ENCODE measurements at regions not wholly inside any gene's neighbourhood (a gene's known extent, or its start where the extent isn't known, plus 50 kb on each side); places are given as distances from the start of the nearest gene placed in this dataset.

DNA sequence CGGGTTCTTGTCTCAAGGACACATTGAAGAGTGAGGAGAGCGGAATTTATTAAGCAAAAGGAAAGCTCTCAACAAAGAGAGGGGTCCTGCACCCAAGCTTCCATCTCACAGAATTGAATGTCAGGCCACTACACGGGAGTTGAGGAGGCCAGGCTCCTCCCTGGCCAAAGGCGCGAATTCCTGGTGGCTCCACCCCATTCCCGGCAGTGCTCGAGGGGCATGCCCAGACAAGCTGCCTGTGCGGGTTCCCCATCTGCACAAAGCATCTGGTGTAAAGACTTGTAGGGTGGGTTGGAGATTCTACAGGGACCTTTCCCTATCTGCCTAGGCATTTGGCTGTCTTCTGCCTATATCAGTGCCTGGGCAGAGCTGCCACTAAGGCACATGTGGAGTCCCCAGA lies 648.5 kb upstream of the PKN2 start (continued):
- TF ChIP-seq, protein P1, sequence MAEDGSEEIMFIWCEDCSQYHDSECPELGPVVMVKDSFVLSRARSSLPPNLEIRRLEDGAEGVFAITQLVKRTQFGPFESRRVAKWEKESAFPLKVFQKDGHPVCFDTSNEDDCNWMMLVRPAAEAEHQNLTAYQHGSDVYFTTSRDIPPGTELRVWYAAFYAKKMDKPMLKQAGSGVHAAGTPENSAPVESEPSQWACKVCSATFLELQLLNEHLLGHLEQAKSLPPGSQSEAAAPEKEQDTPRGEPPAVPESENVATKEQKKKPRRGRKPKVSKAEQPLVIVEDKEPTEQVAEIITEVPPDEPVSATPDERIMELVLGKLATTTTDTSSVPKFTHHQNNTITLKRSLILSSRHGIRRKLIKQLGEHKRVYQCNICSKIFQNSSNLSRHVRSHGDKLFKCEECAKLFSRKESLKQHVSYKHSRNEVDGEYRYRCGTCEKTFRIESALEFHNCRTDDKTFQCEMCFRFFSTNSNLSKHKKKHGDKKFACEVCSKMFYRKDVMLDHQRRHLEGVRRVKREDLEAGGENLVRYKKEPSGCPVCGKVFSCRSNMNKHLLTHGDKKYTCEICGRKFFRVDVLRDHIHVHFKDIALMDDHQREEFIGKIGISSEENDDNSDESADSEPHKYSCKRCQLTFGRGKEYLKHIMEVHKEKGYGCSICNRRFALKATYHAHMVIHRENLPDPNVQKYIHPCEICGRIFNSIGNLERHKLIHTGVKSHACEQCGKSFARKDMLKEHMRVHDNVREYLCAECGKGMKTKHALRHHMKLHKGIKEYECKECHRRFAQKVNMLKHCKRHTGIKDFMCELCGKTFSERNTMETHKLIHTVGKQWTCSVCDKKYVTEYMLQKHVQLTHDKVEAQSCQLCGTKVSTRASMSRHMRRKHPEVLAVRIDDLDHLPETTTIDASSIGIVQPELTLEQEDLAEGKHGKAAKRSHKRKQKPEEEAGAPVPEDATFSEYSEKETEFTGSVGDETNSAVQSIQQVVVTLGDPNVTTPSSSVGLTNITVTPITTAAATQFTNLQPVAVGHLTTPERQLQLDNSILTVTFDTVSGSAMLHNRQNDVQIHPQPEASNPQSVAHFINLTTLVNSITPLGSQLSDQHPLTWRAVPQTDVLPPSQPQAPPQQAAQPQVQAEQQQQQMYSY (CRISPR knock-in tag; IDR thresholded peaks at IDR 0.05), result no peak
- TF ChIP-seq, protein P2, sequence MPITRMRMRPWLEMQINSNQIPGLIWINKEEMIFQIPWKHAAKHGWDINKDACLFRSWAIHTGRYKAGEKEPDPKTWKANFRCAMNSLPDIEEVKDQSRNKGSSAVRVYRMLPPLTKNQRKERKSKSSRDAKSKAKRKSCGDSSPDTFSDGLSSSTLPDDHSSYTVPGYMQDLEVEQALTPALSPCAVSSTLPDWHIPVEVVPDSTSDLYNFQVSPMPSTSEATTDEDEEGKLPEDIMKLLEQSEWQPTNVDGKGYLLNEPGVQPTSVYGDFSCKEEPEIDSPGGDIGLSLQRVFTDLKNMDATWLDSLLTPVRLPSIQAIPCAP (CRISPR knock-in tag; IDR thresholded peaks at IDR 0.05), result no peak
- TF ChIP-seq, protein P3, sequence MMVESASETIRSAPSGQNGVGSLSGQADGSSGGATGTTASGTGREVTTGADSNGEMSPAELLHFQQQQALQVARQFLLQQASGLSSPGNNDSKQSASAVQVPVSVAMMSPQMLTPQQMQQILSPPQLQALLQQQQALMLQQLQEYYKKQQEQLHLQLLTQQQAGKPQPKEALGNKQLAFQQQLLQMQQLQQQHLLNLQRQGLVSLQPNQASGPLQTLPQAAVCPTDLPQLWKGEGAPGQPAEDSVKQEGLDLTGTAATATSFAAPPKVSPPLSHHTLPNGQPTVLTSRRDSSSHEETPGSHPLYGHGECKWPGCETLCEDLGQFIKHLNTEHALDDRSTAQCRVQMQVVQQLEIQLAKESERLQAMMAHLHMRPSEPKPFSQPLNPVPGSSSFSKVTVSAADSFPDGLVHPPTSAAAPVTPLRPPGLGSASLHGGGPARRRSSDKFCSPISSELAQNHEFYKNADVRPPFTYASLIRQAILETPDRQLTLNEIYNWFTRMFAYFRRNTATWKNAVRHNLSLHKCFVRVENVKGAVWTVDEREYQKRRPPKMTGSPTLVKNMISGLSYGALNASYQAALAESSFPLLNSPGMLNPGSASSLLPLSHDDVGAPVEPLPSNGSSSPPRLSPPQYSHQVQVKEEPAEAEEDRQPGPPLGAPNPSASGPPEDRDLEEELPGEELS (CRISPR knock-in tag; IDR thresholded peaks at IDR 0.05), result no peak
- TF ChIP-seq, protein P4, sequence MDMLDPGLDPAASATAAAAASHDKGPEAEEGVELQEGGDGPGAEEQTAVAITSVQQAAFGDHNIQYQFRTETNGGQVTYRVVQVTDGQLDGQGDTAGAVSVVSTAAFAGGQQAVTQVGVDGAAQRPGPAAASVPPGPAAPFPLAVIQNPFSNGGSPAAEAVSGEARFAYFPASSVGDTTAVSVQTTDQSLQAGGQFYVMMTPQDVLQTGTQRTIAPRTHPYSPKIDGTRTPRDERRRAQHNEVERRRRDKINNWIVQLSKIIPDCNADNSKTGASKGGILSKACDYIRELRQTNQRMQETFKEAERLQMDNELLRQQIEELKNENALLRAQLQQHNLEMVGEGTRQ (CRISPR knock-in tag; IDR thresholded peaks at IDR 0.05), result no peak

DNA sequence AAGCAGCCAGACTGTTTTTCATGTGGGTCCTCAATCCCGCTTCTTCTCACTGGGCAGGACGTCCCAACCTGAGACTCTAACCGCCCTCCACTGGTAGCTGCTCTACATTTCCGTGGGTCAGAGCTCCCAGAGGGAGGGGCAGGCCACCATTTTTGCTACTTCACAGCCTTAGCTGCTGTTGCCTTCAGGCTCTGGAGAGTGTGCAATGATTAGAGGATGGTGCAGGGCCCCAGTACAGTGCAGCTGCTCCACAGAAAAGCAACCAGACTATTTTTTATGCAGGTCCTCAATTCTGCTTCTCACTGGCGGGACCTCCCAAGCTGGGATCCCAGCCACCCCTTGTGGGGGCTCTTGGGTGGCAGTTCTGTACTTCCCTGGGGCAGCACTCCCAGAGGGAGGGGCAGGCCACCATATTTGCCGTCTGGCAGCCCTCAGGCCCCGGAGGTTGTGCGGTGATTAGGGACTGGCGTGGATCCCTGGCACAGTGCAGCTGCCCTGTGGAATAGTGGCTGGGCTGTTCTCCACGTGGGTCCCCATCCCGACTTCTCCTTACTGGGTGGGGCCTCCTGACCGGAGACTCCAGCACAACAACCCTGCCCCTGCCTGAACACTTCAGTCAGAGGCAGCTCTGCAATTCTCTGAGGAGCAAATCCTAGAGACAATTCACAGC lies 647.6 kb upstream of the PKN2 start:
- POLR2A ChIA-PET, result interaction anchor here (0.5 kb wide), 1 partner anchor 271 kb away, joined by 3 read pairs; no protein-coding TSS in a partner anchor
- 0 out of 2 replicates have a peak, but pooled peaks cover 2% of the 10 kb centered on the region for H3K27me3 Mint-ChIP-seq (ENCODE audit: low read depth)
- peaks cover 24% of the 10 kb centered on the region for H3K36me3 Mint-ChIP-seq
- peaks cover 44% of the 10 kb centered on the region for H3K9me3 Mint-ChIP-seq
- no peak overlapping the region for H3K27ac Mint-ChIP-seq
- no peak for ATAC-seq
- no peak for DNase-seq (ENCODE audit: low spot score)
- H3K4me1 Mint-ChIP-seq, result peaks cover 6% of the 10 kb centered on the region; the same call in 1 of the 2 replicates
- no peak overlapping the region for H3K4me3 Mint-ChIP-seq
- CTCF ChIA-PET, result no interaction called here
- no peak for TF ChIP-seq HMGA2 (CRISPR knock-in tag; IDR thresholded peaks at IDR 0.05)
- TF ChIP-seq ZNF121 (CRISPR knock-in tag; IDR thresholded peaks at IDR 0.05), result no peak
- TF ChIP-seq NR3C1 (CRISPR knock-in tag; conservative IDR thresholded peaks at IDR 0.05; ENCODE audit: low read depth), result no peak
- TF ChIP-seq, protein P5, sequence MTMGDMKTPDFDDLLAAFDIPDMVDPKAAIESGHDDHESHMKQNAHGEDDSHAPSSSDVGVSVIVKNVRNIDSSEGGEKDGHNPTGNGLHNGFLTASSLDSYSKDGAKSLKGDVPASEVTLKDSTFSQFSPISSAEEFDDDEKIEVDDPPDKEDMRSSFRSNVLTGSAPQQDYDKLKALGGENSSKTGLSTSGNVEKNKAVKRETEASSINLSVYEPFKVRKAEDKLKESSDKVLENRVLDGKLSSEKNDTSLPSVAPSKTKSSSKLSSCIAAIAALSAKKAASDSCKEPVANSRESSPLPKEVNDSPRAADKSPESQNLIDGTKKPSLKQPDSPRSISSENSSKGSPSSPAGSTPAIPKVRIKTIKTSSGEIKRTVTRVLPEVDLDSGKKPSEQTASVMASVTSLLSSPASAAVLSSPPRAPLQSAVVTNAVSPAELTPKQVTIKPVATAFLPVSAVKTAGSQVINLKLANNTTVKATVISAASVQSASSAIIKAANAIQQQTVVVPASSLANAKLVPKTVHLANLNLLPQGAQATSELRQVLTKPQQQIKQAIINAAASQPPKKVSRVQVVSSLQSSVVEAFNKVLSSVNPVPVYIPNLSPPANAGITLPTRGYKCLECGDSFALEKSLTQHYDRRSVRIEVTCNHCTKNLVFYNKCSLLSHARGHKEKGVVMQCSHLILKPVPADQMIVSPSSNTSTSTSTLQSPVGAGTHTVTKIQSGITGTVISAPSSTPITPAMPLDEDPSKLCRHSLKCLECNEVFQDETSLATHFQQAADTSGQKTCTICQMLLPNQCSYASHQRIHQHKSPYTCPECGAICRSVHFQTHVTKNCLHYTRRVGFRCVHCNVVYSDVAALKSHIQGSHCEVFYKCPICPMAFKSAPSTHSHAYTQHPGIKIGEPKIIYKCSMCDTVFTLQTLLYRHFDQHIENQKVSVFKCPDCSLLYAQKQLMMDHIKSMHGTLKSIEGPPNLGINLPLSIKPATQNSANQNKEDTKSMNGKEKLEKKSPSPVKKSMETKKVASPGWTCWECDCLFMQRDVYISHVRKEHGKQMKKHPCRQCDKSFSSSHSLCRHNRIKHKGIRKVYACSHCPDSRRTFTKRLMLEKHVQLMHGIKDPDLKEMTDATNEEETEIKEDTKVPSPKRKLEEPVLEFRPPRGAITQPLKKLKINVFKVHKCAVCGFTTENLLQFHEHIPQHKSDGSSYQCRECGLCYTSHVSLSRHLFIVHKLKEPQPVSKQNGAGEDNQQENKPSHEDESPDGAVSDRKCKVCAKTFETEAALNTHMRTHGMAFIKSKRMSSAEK (CRISPR knock-in tag; IDR thresholded peaks at IDR 0.05; ENCODE audit: borderline replicate concordance), result no peak
- no peak for TF ChIP-seq RELA (CRISPR knock-in tag; IDR thresholded peaks at IDR 0.05; ENCODE audit: borderline replicate concordance)
- TF ChIP-seq, protein P6, sequence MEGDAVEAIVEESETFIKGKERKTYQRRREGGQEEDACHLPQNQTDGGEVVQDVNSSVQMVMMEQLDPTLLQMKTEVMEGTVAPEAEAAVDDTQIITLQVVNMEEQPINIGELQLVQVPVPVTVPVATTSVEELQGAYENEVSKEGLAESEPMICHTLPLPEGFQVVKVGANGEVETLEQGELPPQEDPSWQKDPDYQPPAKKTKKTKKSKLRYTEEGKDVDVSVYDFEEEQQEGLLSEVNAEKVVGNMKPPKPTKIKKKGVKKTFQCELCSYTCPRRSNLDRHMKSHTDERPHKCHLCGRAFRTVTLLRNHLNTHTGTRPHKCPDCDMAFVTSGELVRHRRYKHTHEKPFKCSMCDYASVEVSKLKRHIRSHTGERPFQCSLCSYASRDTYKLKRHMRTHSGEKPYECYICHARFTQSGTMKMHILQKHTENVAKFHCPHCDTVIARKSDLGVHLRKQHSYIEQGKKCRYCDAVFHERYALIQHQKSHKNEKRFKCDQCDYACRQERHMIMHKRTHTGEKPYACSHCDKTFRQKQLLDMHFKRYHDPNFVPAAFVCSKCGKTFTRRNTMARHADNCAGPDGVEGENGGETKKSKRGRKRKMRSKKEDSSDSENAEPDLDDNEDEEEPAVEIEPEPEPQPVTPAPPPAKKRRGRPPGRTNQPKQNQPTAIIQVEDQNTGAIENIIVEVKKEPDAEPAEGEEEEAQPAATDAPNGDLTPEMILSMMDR (IDR thresholded peaks at IDR 0.05), result no peak
- TF ChIP-seq, protein P7, sequence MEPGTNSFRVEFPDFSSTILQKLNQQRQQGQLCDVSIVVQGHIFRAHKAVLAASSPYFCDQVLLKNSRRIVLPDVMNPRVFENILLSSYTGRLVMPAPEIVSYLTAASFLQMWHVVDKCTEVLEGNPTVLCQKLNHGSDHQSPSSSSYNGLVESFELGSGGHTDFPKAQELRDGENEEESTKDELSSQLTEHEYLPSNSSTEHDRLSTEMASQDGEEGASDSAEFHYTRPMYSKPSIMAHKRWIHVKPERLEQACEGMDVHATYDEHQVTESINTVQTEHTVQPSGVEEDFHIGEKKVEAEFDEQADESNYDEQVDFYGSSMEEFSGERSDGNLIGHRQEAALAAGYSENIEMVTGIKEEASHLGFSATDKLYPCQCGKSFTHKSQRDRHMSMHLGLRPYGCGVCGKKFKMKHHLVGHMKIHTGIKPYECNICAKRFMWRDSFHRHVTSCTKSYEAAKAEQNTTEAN (CRISPR knock-in tag; IDR thresholded peaks at IDR 0.05), result no peak
- TF ChIP-seq ELF4 (CRISPR knock-in tag; IDR thresholded peaks at IDR 0.05; ENCODE audit: low read depth), result no peak
- TF ChIP-seq ZNF232 (CRISPR knock-in tag; IDR thresholded peaks at IDR 0.05), result no peak
- TF ChIP-seq TEAD4 (CRISPR knock-in tag; IDR thresholded peaks at IDR 0.05), result no peak
- no peak for TF ChIP-seq ESRRA (CRISPR knock-in tag; IDR thresholded peaks at IDR 0.05; ENCODE audit: borderline replicate concordance)
- TF ChIP-seq TEAD1 (CRISPR knock-in tag; IDR thresholded peaks at IDR 0.05), result no peak
- TF ChIP-seq OVOL2 (CRISPR knock-in tag; IDR thresholded peaks at IDR 0.05; ENCODE audit: borderline replicate concordance), result no peak
- no peak for TF ChIP-seq SMAD4 (CRISPR knock-in tag; IDR thresholded peaks at IDR 0.05)
- no peak for TF ChIP-seq TP53 (CRISPR knock-in tag; IDR thresholded peaks at IDR 0.05)
- TF ChIP-seq RORB (CRISPR knock-in tag; IDR thresholded peaks at IDR 0.05), result no peak
- TF ChIP-seq, protein P8, sequence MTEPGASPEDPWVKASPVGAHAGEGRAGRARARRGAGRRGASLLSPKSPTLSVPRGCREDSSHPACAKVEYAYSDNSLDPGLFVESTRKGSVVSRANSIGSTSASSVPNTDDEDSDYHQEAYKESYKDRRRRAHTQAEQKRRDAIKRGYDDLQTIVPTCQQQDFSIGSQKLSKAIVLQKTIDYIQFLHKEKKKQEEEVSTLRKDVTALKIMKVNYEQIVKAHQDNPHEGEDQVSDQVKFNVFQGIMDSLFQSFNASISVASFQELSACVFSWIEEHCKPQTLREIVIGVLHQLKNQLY (CRISPR knock-in tag; IDR thresholded peaks at IDR 0.05), result no peak
